Ascending aorta (tissue), 2 donors: ENCODE measurements at regions not wholly inside any gene's neighbourhood (a gene's known extent, or its start where the extent isn't known, plus 50 kb on each side); places are given as distances from the start of the nearest gene placed in this dataset.

Experiments used
- DNase-seq, 2 donors: peaks; one replicate each; pipeline ENCODE4 v3.0.0-alpha.2; 2019; ENCODE audit warnings: low spot score in 2 of 2
- H3K27ac ChIP-seq, 2 donors: fragments of 200-600 bp; sonication (generic); one replicate each; pipeline ENCODE4 v1.5.1; 2016 to 2017; ENCODE audit warnings: mild to moderate bottlenecking in 1 of 2
- H3K27me3 ChIP-seq: fragments of 200-600 bp; sonication (generic); one replicate; pipeline ENCODE4 v1.5.1; 2017
- H3K36me3 ChIP-seq, 2 donors: fragments of 200-600 bp; sonication (generic); one replicate each; pipeline ENCODE4 v1.5.1; 2016
- H3K4me1 ChIP-seq, 2 donors: fragments of 200-600 bp; sonication (generic); one replicate each; pipeline ENCODE4 v1.5.1; 2016 to 2017; ENCODE audit warnings: mild to moderate bottlenecking in 1 of 2
- H3K4me3 ChIP-seq, 2 donors: fragments of 200-600 bp; sonication (generic); one replicate each; pipeline ENCODE4 v1.5.1; 2016 to 2017; ENCODE audit warnings: mild to moderate bottlenecking in 1 of 2
- H3K9me3 ChIP-seq, 2 donors: fragments of 200-600 bp; sonication (generic); one replicate each; pipeline ENCODE4 v1.5.1; 2016
- intact Hi-C: fragments of 100-400 bp; cut with DNase I; formaldehyde crosslinking; loops from one replicate; pipeline ENCODE4 v1.15.1; 2023
- TF ChIP-seq, protein P1 (sequence below), 3 experiments: fragments of 200-600 bp in 2 of 3; fragments of 450-650 bp in 1 of 3; sonication (generic) in 2 of 3; IDR thresholded peaks; one replicate each; pipeline ENCODE4 v1.5.1; 2016 to 2019; ENCODE audit warnings: antibody characterized with exemption in 3 of 3, mild to moderate bottlenecking in 1 of 3, moderate library complexity in 1 of 3

DNA sequence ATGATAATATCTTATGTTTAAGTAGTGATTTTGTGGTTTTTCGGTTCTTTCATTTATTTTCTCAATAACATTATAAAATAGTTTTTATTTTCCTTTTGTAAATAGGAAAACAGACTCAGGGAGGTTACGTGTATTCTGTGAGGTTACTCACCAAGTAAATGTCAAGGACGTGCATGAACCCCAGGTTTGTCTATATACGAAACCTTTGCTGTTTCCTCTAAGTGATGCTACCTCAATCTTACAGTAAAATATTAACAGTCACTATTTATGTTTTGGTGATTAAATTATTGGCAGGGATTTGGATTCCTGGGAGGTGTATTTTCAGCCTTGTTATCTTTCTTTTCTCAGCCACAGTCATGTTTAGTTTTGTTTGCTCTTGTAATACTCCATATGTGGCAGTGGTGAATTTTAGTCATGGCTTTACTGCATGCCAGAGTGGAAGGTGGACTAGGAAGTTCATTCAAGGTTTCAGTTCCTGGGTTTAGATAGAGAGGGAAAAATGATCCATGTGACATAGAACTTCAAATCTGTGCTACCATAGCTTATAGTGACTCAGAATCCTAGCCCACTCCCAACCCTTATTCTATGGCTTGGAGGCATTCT lies 139.9 kb downstream of the ARL4A start:
- Histone ChIP-seq H3K27ac (no peak overlapping the region), H3K4me1 (no peaks in the 10 kb centered on the region), H3K36me3 (no peaks in the 10 kb centered on the region), H3K9me3 (no peaks in the 10 kb centered on the region), H3K27me3 (no peaks in the 10 kb centered on the region), H3K4me3 (no peak overlapping the region)
- TF ChIP-seq, protein P1, sequence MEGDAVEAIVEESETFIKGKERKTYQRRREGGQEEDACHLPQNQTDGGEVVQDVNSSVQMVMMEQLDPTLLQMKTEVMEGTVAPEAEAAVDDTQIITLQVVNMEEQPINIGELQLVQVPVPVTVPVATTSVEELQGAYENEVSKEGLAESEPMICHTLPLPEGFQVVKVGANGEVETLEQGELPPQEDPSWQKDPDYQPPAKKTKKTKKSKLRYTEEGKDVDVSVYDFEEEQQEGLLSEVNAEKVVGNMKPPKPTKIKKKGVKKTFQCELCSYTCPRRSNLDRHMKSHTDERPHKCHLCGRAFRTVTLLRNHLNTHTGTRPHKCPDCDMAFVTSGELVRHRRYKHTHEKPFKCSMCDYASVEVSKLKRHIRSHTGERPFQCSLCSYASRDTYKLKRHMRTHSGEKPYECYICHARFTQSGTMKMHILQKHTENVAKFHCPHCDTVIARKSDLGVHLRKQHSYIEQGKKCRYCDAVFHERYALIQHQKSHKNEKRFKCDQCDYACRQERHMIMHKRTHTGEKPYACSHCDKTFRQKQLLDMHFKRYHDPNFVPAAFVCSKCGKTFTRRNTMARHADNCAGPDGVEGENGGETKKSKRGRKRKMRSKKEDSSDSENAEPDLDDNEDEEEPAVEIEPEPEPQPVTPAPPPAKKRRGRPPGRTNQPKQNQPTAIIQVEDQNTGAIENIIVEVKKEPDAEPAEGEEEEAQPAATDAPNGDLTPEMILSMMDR (IDR thresholded peaks at IDR 0.05) = no peak
- intact Hi-C loops = no loop called here
- no peak for DNase-seq

DNA sequence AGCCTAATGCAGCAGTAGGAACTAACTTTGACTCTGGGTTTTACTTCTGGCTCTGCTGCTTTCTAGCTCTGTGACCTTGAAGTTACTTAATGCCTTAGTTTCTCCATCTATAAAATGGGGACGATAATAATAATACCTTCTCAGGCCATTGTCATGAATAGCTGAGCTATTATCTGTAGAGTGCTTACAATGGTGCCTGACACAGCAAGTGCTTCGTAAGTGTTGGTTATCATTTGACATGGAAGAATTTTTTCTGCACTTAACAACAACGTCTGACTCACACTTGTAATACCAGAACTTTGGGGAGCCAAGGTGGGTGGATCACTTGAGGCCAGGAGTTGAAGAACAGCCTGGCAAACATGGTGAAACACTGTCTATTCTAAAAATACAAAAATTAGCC lies 140.5 kb downstream of the ARL4A start:
- no peaks in the 10 kb centered on the region for H3K9me3 ChIP-seq
- no peak overlapping the region for H3K27ac ChIP-seq
- intact Hi-C loops = no loop called here
- H3K27me3 ChIP-seq = no peaks in the 10 kb centered on the region
- H3K4me1 ChIP-seq = no peaks in the 10 kb centered on the region
- H3K36me3 ChIP-seq = no peaks in the 10 kb centered on the region
- H3K4me3 ChIP-seq = no peak overlapping the region
- TF ChIP-seq, protein P1 (IDR thresholded peaks at IDR 0.05) = no peak
- DNase-seq = no peak

DNA sequence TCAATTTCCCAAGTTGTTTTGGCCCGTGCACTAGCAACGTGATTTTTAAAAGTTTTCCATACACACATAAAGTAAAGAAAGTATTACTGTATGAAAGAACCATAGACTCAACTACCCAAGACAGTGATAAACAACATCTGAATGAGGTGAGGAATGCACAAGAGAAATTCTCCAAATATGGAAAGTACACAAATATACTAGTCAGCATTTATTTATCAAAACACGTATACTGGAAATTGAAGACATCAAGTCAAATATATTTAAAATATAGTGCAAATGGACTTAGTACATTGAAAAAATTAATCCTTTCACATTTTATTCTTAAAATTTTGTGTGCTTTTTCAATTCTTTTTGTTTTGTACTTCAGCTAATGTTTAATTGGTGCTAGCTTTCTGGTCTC lies 143.6 kb downstream of the ARL4A start:
- intact Hi-C loops = no loop called here
- no peaks in the 10 kb centered on the region for H3K27me3 ChIP-seq
- no peak overlapping the region for H3K27ac ChIP-seq
- no peak for DNase-seq
- H3K4me3 ChIP-seq = no peak overlapping the region
- H3K36me3 ChIP-seq = no peaks in the 10 kb centered on the region
- H3K9me3 ChIP-seq = peaks cover 0 to 4% of the 10 kb centered on the region in 2 donors
- no peaks in the 10 kb centered on the region for H3K4me1 ChIP-seq
- TF ChIP-seq, protein P1 (IDR thresholded peaks at IDR 0.05) = no peak

DNA sequence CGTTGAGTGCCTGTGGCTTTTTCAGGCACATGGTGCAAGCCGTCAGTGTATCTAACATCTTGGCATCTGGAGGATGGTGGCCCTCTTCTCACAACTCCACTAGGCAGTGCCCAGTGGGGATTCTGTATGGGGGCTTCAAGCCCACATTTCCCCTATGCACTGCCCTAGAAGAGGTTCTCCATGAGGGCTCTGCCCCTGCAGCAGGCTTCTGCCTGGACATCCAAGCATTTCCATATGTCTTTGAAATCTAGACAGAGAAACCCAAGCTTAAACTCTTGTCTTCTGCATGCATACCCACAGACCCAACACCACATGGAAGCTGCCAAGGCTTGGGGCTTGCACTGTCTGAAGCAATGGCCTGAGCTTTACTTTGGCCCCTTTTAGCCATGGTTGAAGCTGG lies 146.4 kb downstream of the ARL4A start:
- intact Hi-C loops = no loop called here

DNA sequence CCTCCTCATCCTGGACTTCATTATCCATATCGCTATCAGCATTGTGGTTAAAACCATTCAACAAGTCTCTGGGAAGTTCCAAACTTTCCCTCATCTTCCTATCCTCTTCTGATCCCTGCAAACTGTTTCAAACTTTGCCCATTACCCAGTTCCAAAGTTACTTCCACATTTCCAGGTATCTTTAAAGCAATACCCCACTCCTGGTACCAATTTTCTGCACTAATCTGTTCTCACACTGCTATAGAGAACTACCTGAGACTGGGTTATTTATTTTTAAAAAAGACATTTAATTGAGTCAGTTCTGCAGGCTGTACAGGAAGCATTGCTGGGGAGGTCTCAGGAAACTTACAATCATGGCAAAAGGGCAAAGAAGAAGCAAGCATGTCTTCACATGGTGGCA lies 147.3 kb downstream of the ARL4A start:
- H3K4me3 ChIP-seq = no peak overlapping the region
- H3K27me3 ChIP-seq = no peaks in the 10 kb centered on the region
- DNase-seq = no peak
- H3K36me3 ChIP-seq = no peaks in the 10 kb centered on the region
- intact Hi-C loops = no loop called here
- TF ChIP-seq, protein P1 (IDR thresholded peaks at IDR 0.05) = no peak
- H3K27ac ChIP-seq = no peak overlapping the region
- peaks cover 0 to 4% of the 10 kb centered on the region in 2 donors for H3K9me3 ChIP-seq
- H3K4me1 ChIP-seq = no peaks in the 10 kb centered on the region

More for the DNA sequence above, 146.4 kb downstream of the ARL4A start:
- DNase-seq = no peak
- Histone ChIP-seq H3K36me3 (no peaks in the 10 kb centered on the region), H3K27ac (no peak overlapping the region), H3K4me1 (no peaks in the 10 kb centered on the region), H3K4me3 (no peak overlapping the region), H3K9me3 (peaks cover 0 to 4% of the 10 kb centered on the region in 2 donors), H3K27me3 (no peaks in the 10 kb centered on the region)
- TF ChIP-seq, protein P1 (IDR thresholded peaks at IDR 0.05) = no peak
